OCI-LY3 (cell line): ENCODE measurements at regions not wholly inside any gene's neighbourhood (a gene's known extent, or its start where the extent isn't known, plus 50 kb on each side); places are given as distances from the start of the nearest gene placed in this dataset.

Source experiments
- CTCF ChIP-seq: fragments of 200-600, 300-600 bp; sonication (generic); IDR thresholded peaks from 2 replicates; pipeline ENCODE4 v1.5.1; 2014; ENCODE audit warnings: antibody characterized with exemption, low read length, low read depth
- EZH2phosphoT487 ChIP-seq: fragments of 200-600 bp; shearing (Covaris generic); IDR thresholded peaks from 2 replicates; pipeline ENCODE4 v1.6.1; 2018; ENCODE audit warnings: antibody characterized with exemption, mixed run types, low read depth

GRCh38 chr1:118826669-118827068 is 161.5 kb downstream of the TBX15 start:
- TF ChIP-seq CTCF (no peak), EZH2phosphoT487 (no peak)
